Heart right ventricle (tissue), 16 donors: ENCODE measurements at regions not wholly inside any gene's neighbourhood (a gene's known extent, or its start where the extent isn't known, plus 50 kb on each side); places are given as distances from the start of the nearest gene placed in this dataset.

ENCODE experiments used
- ATAC-seq, 8 donors: fragments of 200-7000 bp; cut with Tn5 transposase; one replicate each; pipeline ENCODE4 v1.9.1; 2020; ENCODE audit warnings: mild to moderate bottlenecking in 8 of 8, moderate library complexity in 8 of 8, moderate number of reproducible peaks in 1 of 8
- DNase-seq, 2 donors: peaks; one replicate each; pipeline ENCODE4 v3.0.0-alpha.2; 2020
- H3K27ac ChIP-seq, 10 donors: fragments of 200-600 bp; sonication (generic) in 2 of 10; one replicate each; pipeline versions ENCODE4 v1.5.0 to v1.8.0; 2020 to 2022; ENCODE audit warnings: mild to moderate bottlenecking in 3 of 10
- H3K27me3 ChIP-seq, 7 donors: fragments of 200-600 bp; one replicate each; pipeline ENCODE4 v1.8.0; 2021 to 2022; ENCODE audit warnings: mild to moderate bottlenecking in 2 of 7
- H3K36me3 ChIP-seq, 9 donors: fragments of 200-600 bp; sonication (generic) in 1 of 9; one replicate each; pipeline versions ENCODE4 v1.5.0 to v1.8.0; 2020 to 2022; ENCODE audit warnings: mild to moderate bottlenecking in 2 of 9
- H3K4me1 ChIP-seq, 9 donors: fragments of 200-600 bp; sonication (generic) in 1 of 9; one replicate each; pipeline versions ENCODE4 v1.5.0 to v1.8.0; 2020 to 2022; ENCODE audit warnings: mild to moderate bottlenecking in 4 of 9
- H3K4me3 ChIP-seq, 10 donors: fragments of 200-600 bp; sonication (generic) in 2 of 10; one replicate each; pipeline versions ENCODE4 v1.5.0 to v1.8.0; 2020 to 2022; ENCODE audit warnings: mild to moderate bottlenecking in 7 of 10, moderate library complexity in 2 of 10
- H3K9me3 ChIP-seq, 11 donors: fragments of 200-600 bp in 10 of 11; sonication (generic) in 2 of 11; one replicate each; pipeline versions ENCODE4 v1.5.0 to v1.8.0; 2013 to 2022; ENCODE audit warnings: mild to moderate bottlenecking in 2 of 11, control low read depth in 1 of 11, moderate library complexity in 1 of 11
- WGBS, 2 donors: extraction: QIAGEN DNeasy Blood & Tissue Kit; methylation state at CpG; one replicate each; pipeline ENCODE4 v1.1.7; 2013; ENCODE audit warnings: inconsistent platforms in 1 of 2; 5-methylcytosine and 5-hydroxymethylcytosine counted together
- intact Hi-C, 10 donors: fragments of 100-400 bp; cut with DNase I; formaldehyde crosslinking; loops; one replicate each; pipeline versions ENCODE4 v1.11.1 to v1.14.2; 2022
- TF ChIP-seq, protein P1 (sequence below), 9 donors: fragments of 200-600 bp; sonication (generic) in 2 of 9; IDR thresholded peaks; one replicate each; pipeline versions ENCODE4 v1.5.0 to v1.8.0; 2021 to 2022; ENCODE audit warnings: antibody characterized with exemption in 9 of 9, mild to moderate bottlenecking in 5 of 9, moderate library complexity in 1 of 9
- donor health status: Arrhythmogenic right ventricular cardiomyopathy.
- donor health status: ischemic (EF 13 %, LVEDD 7.1; RV severe dilation, severe dysfunction).
- donor health status: healthy with polysubstance abuse.
- donor health status: DM: no; HTN: yes; CAD: no.
- donor health status: DM: no; HTN: no; CAD: no.
- donor health status: ischemic (EF 25% LVEDD 6.9; RV normal size, moderate dysfunction).
- donor health status: ischemic (EF 25% LVEDD 5.7; RV mildly dilated, moderate dysfunction).
- donor health status: healthy.
- donor health status: DM: yes; HTN: yes; CAD: no.
- donor health status: Ischemic cardiomyopathy.
- donor health status: ischemic (EF 35%, LVEDD 5.7; RV mildly dilated, moderate dysfunction).
- donor health status: nonischemic (EF 11% LVEDD 7.7; RV severe dilation, severe dysfunction).
- donor health status: DM: yes; HTN: yes; CAD: no.
- donor health status: PGD.
- donor health status: ischemic (EF 29% LVEDD 5.4; RV normal size, mild dysfunction).
- donor health status: nonischemic (EF 23%, LVEDD 6.1; RV moderate dilation, normal function).

DNA sequence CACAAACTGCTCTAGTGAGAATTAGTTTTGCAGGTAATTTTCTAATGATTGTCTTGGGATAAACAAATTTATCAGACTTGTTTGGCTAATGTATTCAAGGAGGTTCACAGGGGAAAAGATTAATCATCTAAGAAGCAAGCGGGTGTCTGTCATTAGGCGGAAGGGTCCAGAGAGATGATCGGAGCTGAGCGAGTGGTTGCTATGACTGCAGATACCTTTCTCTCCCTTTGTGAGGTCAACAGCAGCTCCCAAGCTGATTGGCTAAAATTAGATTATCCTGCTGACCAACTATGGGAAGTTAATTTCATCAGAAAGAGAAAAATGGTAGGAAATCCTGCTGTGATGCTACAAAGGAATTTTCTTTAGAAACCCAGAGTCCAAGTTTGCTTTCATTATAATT lies 276.0 kb downstream of the SOX2 start:
- no peak overlapping the region for H3K27ac ChIP-seq

DNA sequence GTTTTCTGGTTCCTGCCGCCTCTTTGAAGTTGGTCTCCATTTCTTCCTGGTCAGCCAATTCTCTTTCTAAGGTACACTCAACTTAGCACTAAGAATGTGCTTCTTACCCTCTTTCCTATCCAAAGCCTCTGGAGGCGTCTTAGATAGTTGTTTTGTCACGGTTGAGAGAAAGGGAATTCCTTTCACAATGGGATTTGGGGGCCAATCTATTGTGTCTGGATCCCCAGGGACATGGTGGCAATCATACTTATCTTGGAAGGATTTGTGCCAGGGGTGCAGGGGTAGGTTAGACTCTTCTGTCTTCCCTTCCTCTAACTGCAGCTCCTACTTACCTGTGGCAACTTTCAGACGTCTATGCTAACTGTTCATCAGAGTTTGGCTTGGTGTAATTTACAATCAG lies 287.1 kb downstream of the SOX2 start:
- H3K27me3 ChIP-seq, result no peaks in the 10 kb centered on the region
- ATAC-seq, result no peak
- intact Hi-C loops, result no loop called here
- no peak overlapping the region for H3K4me3 ChIP-seq
- H3K27ac ChIP-seq, result no peak overlapping the region
- H3K36me3 ChIP-seq, result no peaks in the 10 kb centered on the region
- H3K4me1 ChIP-seq, result no peaks in the 10 kb centered on the region
- TF ChIP-seq, protein P1, sequence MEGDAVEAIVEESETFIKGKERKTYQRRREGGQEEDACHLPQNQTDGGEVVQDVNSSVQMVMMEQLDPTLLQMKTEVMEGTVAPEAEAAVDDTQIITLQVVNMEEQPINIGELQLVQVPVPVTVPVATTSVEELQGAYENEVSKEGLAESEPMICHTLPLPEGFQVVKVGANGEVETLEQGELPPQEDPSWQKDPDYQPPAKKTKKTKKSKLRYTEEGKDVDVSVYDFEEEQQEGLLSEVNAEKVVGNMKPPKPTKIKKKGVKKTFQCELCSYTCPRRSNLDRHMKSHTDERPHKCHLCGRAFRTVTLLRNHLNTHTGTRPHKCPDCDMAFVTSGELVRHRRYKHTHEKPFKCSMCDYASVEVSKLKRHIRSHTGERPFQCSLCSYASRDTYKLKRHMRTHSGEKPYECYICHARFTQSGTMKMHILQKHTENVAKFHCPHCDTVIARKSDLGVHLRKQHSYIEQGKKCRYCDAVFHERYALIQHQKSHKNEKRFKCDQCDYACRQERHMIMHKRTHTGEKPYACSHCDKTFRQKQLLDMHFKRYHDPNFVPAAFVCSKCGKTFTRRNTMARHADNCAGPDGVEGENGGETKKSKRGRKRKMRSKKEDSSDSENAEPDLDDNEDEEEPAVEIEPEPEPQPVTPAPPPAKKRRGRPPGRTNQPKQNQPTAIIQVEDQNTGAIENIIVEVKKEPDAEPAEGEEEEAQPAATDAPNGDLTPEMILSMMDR (IDR thresholded peaks at IDR 0.05), result no peak
- DNase-seq, result no peak
- WGBS, 2 donors, result 73 to 74% methylated on average over 4 of the region's 4 CpGs
- H3K9me3 ChIP-seq, result peaks cover 0 to 3% (median 0%) of the 10 kb centered on the region in 11 donors

More for the DNA sequence above, 276.0 kb downstream of the SOX2 start:
- TF ChIP-seq, protein P1 (IDR thresholded peaks at IDR 0.05), result no peak
- DNase-seq (no peak), ATAC-seq (no peak)
- H3K36me3 ChIP-seq, result no peaks in the 10 kb centered on the region
- H3K9me3 ChIP-seq, result peaks cover 0 to 5% (median 0%) of the 10 kb centered on the region in 11 donors
- peaks cover 0 to 4% (median 0%) of the 10 kb centered on the region in 7 donors for H3K27me3 ChIP-seq
- intact Hi-C loops, result no loop called here
- WGBS, 2 donors, result 60 to 64% methylated on average over 4 of the region's 4 CpGs
- H3K4me1 ChIP-seq, result no peaks in the 10 kb centered on the region
- H3K4me3 ChIP-seq, result no peak overlapping the region

DNA sequence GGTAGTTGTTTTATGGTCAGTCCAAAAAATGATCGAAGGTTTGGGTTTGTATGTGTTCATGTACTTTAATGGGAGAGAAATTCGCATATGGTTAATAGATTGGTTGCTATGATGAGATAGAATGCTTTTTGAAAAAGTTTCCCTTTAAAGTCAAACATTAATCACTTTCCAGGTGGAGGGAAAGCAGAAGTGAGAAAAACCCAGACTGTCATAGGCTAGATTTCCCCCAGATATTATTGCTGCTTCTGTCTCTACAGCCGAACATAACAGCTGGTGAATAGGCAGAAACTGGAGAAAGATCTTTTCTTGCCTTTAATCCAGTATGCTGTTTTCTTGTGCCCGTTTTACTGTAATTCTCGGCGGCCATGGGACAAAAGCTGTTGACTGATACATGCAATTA lies 287.6 kb downstream of the SOX2 start:
- intact Hi-C loops, result no loop called here
- H3K4me3 ChIP-seq, result no peak overlapping the region
- H3K27ac ChIP-seq, result no peak overlapping the region
- no peak for ATAC-seq
- H3K27me3 ChIP-seq, result no peaks in the 10 kb centered on the region
- H3K9me3 ChIP-seq, result no peaks in the 10 kb centered on the region
- no peak for DNase-seq
- TF ChIP-seq, protein P1 (IDR thresholded peaks at IDR 0.05), result no peak
- no peaks in the 10 kb centered on the region for H3K36me3 ChIP-seq
- no peaks in the 10 kb centered on the region for H3K4me1 ChIP-seq
- 80 to 84% methylated on average over 6 of the region's 6 CpGs for WGBS, 2 donors

DNA sequence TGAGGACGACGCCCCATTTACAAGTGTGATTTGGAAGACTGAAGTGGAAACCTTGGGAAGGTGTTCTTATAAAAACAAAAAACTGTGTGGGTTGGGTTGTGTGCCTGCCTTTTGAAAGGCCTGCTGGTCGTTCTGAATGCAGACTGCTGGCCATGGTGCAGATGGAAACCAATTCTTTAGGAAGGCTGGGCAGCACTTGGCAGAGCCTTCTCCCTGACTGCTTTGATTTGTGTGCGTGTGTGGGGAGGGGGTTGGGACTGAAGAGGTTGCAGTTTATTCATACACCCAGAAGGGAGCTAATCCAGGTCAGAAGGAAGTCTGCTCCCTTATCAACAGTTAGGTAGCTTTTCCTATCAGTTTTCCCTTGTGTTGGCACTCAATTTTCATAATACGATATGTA lies 288.7 kb downstream of the SOX2 start:
- Histone ChIP-seq H3K36me3 (no peaks in the 10 kb centered on the region), H3K9me3 (no peaks in the 10 kb centered on the region), H3K4me3 (no peak overlapping the region), H3K27ac (no peak overlapping the region), H3K27me3 (no peaks in the 10 kb centered on the region), H3K4me1 (no peaks in the 10 kb centered on the region)
- DNase-seq, result no peak
- TF ChIP-seq, protein P1 (IDR thresholded peaks at IDR 0.05), result no peak
- ATAC-seq, result no peak
- WGBS, 2 donors, result 51 to 53% methylated on average over 5 of the region's 5 CpGs
- intact Hi-C loops, result no loop called here
